Rectal smooth muscle tissue (tissue), 1 donor: ENCODE measurements at regions not wholly inside any gene's neighbourhood (a gene's known extent, or its start where the extent isn't known, plus 50 kb on each side); places are given as distances from the start of the nearest gene placed in this dataset.
A peak's percentile ranks its signal among the peaks of the same experiment; 100 is the strongest.
"Not testable (repeated sequence)": the region's sequence is repeated elsewhere in the genome, so short reads cannot be mapped to it uniquely, and the experiment has no call there.

Experiments
- H3K27ac ChIP-seq: one replicate; pipeline ENCODE4 v1.7.0; 2013; ENCODE audit warnings: low read depth, low read length, inconsistent platforms
- H3K27me3 ChIP-seq: one replicate; pipeline ENCODE4 v1.7.0; 2013; ENCODE audit warnings: low read length; ENCODE audit not compliant: control insufficient read depth, insufficient read depth
- H3K36me3 ChIP-seq: one replicate; pipeline ENCODE4 v1.7.0; 2013; ENCODE audit warnings: low read length; ENCODE audit not compliant: control insufficient read depth, insufficient read depth
- H3K4me1 ChIP-seq: one replicate; pipeline ENCODE4 v1.7.0; 2013; ENCODE audit warnings: low read length; ENCODE audit not compliant: control insufficient read depth, insufficient read depth
- H3K4me3 ChIP-seq: one replicate; pipeline ENCODE4 v1.7.0; 2013; ENCODE audit warnings: low read length
- H3K9ac ChIP-seq: one replicate; pipeline ENCODE4 v1.7.0; 2013; ENCODE audit warnings: low read length

GRCh38 chr12:116380108-116380507 is 102.6 kb upstream of the MED13L start:
- Histone ChIP-seq H3K4me1 (peaks cover 9% of the 10 kb centered on the region), H3K27me3 (no peaks in the 10 kb centered on the region), H3K9ac (no peak overlapping the region), H3K27ac (no peak overlapping the region), H3K4me3 (no peak overlapping the region), H3K36me3 (no peaks in the 10 kb centered on the region)

GRCh38 chr12:116380740-116381139 is 103.2 kb upstream of the MED13L start:
- not testable (repeated sequence) for H3K36me3 ChIP-seq, H3K27ac ChIP-seq, H3K4me1 ChIP-seq, H3K27me3 ChIP-seq, H3K4me3 ChIP-seq, H3K9ac ChIP-seq

- peaks cover 9% of the 10 kb centered on the region for H3K4me1 ChIP-seq
- no peaks in the 10 kb centered on the region for H3K27me3 ChIP-seq
- no peak overlapping the region for H3K4me3 ChIP-seq
- H3K36me3 ChIP-seq: no peaks in the 10 kb centered on the region
- no peak overlapping the region for H3K9ac ChIP-seq
- H3K27ac ChIP-seq: no peak overlapping the region
Observed at GRCh38 chr12:116381240-116381743, 103.8 kb upstream of the MED13L start.

GRCh38 chr12:116381744-116382685 is 104.5 kb upstream of the MED13L start:
- Histone ChIP-seq H3K36me3 (no peaks in the 10 kb centered on the region), H3K9ac (no peak overlapping the region), H3K27ac (no peak overlapping the region), H3K4me3 (no peak overlapping the region), H3K27me3 (no peaks in the 10 kb centered on the region), H3K4me1 (peaks cover 9% of the 10 kb centered on the region)

- no peak overlapping the region for H3K4me3 ChIP-seq
- no peaks in the 10 kb centered on the region for H3K27me3 ChIP-seq
- peaks cover 9% of the 10 kb centered on the region for H3K4me1 ChIP-seq
- H3K27ac ChIP-seq: peak overlapping the region; percentile 3
- no peaks in the 10 kb centered on the region for H3K36me3 ChIP-seq
- no peak overlapping the region for H3K9ac ChIP-seq
Observed at GRCh38 chr12:116382686-116383530, 105.4 kb upstream of the MED13L start.

- Histone ChIP-seq H3K36me3 (no peaks in the 10 kb centered on the region), H3K9ac (no peak overlapping the region), H3K4me1 (peaks cover 9% of the 10 kb centered on the region), H3K27ac (no peak overlapping the region), H3K27me3 (no peaks in the 10 kb centered on the region), H3K4me3 (no peak overlapping the region)
Observed at GRCh38 chr12:116384175-116384574, 106.7 kb upstream of the MED13L start.

- Histone ChIP-seq H3K4me1 (peaks cover 11% of the 10 kb centered on the region), H3K9ac (no peak overlapping the region), H3K27me3 (no peaks in the 10 kb centered on the region), H3K36me3 (no peaks in the 10 kb centered on the region), H3K27ac (no peak overlapping the region), H3K4me3 (no peak overlapping the region)
Observed at GRCh38 chr12:116384691-116385485, 107.4 kb upstream of the MED13L start.

GRCh38 chr12:116385486-116386217 is 108.2 kb upstream of the MED13L start:
- Histone ChIP-seq H3K27ac (no peak overlapping the region), H3K4me1 (peaks cover 13% of the 10 kb centered on the region), H3K9ac (no peak overlapping the region), H3K27me3 (no peaks in the 10 kb centered on the region), H3K4me3 (no peak overlapping the region), H3K36me3 (no peaks in the 10 kb centered on the region)

GRCh38 chr12:116389326-116389725 is 111.8 kb upstream of the MED13L start:
- H3K4me1 ChIP-seq: peaks cover 4% of the 10 kb centered on the region
- no peaks in the 10 kb centered on the region for H3K27me3 ChIP-seq
- H3K9ac ChIP-seq: no peak overlapping the region
- no peaks in the 10 kb centered on the region for H3K36me3 ChIP-seq
- no peak overlapping the region for H3K4me3 ChIP-seq
- H3K27ac ChIP-seq: no peak overlapping the region

- Histone ChIP-seq H3K27me3 (no peaks in the 10 kb centered on the region), H3K27ac (no peak overlapping the region), H3K9ac (no peak overlapping the region), H3K36me3 (no peaks in the 10 kb centered on the region), H3K4me1 (peaks cover 4% of the 10 kb centered on the region), H3K4me3 (no peak overlapping the region)
Observed at GRCh38 chr12:116389990-116390389, 112.5 kb upstream of the MED13L start.

- Histone ChIP-seq H3K9ac (no peak overlapping the region), H3K27me3 (no peaks in the 10 kb centered on the region), H3K36me3 (no peaks in the 10 kb centered on the region), H3K27ac (no peak overlapping the region), H3K4me3 (no peak overlapping the region), H3K4me1 (peaks cover 4% of the 10 kb centered on the region)
Observed at GRCh38 chr12:116390401-116391335, 113.2 kb upstream of the MED13L start.
